ENCODE measurements at regions not wholly inside any gene's neighbourhood (a gene's known extent, or its start where the extent isn't known, plus 50 kb on each side); places are given as distances from the start of the nearest gene placed in this dataset.
A peak's percentile ranks its signal among the peaks of the same experiment; 100 is the strongest.
"Not testable (repeated sequence)": the region's sequence is repeated elsewhere in the genome, so short reads cannot be mapped to it uniquely, and the experiment has no call there.

DNA sequence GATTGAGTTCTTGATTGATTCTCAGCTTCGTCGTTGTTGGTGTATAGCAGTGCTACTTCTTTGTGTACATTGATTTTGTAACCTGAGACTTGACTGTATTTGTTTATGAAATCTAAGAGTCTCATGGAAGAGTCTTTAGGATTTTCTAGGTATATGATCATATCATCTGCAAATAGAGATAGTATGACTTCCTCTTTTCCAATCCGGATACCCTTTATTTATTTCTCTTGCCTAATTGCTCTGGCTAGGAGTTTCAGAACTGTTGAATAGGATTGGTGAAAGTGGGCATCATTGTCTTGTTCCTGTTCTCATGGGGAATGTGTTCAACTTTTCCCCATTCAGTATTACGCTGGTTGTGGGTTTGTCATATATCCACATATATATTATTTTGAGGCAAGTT, 72.3 kb upstream of the ADORA2B start:
- H3K4me1 Mint-ChIP-seq; POLR2A ChIA-PET; CTCF ChIA-PET; H3K4me3 Mint-ChIP-seq; H3K27ac Mint-ChIP-seq; DNase-seq; H3K9me3 Mint-ChIP-seq; H3K36me3 Mint-ChIP-seq (ENCODE audit: low read depth): not testable (repeated sequence)
- peaks cover 15% of the 10 kb centered on the region for H3K27me3 Mint-ChIP-seq

DNA sequence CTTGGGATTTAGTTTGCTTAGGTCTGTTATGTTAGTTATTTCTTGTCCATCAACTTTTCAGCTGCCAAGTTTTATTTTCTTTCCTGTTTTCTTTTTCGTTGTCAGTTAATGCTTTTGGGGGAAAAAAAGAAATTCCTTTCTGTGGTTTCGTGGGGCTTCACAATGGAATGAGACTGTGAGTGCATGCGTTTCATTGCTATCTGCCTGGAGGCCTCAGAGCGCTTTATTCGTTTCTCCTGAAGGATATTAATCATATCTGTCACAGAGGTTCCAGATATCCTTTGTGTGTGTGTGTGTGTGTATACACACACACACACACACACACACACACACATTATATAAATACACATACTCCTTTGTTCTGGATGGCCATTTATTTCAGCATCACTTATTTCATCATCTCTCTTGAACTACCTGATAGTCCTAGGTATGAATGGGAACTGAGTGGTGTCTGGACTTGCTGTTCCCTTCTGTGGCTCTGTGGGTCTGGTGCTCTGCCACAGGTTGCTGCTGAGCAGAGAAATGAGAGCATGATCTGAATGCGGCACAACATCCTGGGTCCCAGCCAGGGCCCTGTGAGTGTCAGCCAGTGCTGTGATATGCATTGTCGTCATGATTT, 66.9 kb upstream of the ADORA2B start:
- H3K4me3 Mint-ChIP-seq; H3K36me3 Mint-ChIP-seq (ENCODE audit: low read depth); DNase-seq; H3K4me1 Mint-ChIP-seq; POLR2A ChIA-PET; CTCF ChIA-PET; H3K9me3 Mint-ChIP-seq; H3K27ac Mint-ChIP-seq: not testable (repeated sequence)
- peaks cover 12% of the 10 kb centered on the region for H3K27me3 Mint-ChIP-seq

DNA sequence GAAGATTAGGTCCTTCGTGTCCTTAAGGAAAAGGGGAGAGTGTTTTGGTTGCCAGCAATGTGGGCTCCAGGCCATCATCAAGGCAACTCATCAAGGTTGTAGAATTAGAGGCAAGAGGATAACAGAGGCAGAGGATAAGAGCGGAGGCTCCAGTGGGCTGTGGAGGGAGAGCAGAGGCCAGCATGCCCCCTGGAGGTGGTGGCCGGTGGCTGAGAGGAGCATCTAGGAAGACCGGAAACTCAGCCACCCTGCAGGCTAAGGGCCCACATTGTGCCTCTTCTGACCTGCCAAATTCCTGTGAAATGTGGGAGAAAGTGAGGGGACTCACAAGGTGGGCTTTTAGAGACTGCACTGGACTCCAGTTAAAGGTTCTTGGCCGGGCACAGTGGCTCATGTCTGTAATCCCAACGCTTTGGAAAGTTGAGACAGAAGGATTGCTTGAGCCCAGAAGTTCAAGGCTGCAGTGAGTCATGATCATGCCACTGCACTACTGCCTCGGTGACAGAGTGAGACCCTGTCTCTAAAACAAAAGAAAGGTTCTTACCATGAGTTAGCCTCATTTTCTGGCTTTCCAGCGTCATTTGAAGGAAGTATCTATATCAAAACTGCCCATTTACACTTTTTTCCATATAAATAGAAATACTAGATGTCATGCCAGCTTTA, 62.7 kb upstream of the ADORA2B start:
- no peaks in the 10 kb centered on the region for H3K9me3 Mint-ChIP-seq
- ChIA-PET CTCF (no interaction called here), POLR2A (no interaction called here)
- peaks cover 17% of the 10 kb centered on the region for H3K4me1 Mint-ChIP-seq
- no peak overlapping the region for H3K4me3 Mint-ChIP-seq
- no peaks in the 10 kb centered on the region for H3K36me3 Mint-ChIP-seq (ENCODE audit: low read depth)
- peaks cover 3% of the 10 kb centered on the region for H3K27me3 Mint-ChIP-seq
- no peak for DNase-seq
- H3K27ac Mint-ChIP-seq = no peak overlapping the region

DNA sequence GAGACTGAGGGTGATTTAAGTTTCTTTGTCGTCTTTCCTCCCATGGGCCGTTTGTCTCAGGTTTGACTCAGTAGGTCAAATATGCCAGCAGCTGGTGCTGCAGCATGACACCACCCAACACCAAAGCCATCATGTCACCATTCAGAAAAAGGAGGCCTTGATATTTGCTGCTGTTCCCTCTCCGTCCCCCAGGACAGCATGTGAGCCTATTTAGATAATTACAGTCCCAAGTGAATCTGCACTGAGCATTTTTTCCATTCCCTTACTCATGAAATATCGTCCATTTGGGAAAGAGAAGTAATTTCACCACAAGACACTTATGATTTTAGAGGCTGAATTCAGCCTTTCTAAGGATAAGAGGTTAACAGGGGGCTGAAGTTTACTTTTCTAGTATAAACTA, 62.2 kb upstream of the ADORA2B start:
- DNase-seq = no peak
- H3K27ac Mint-ChIP-seq = no peak overlapping the region
- CTCF ChIA-PET = no interaction called here
- H3K4me1 Mint-ChIP-seq = peaks cover 20% of the 10 kb centered on the region
- H3K9me3 Mint-ChIP-seq = no peaks in the 10 kb centered on the region
- H3K27me3 Mint-ChIP-seq = peaks cover 3% of the 10 kb centered on the region
- no peaks in the 10 kb centered on the region for H3K36me3 Mint-ChIP-seq (ENCODE audit: low read depth)
- POLR2A ChIA-PET = no interaction called here
- H3K4me3 Mint-ChIP-seq = no peak overlapping the region

DNA sequence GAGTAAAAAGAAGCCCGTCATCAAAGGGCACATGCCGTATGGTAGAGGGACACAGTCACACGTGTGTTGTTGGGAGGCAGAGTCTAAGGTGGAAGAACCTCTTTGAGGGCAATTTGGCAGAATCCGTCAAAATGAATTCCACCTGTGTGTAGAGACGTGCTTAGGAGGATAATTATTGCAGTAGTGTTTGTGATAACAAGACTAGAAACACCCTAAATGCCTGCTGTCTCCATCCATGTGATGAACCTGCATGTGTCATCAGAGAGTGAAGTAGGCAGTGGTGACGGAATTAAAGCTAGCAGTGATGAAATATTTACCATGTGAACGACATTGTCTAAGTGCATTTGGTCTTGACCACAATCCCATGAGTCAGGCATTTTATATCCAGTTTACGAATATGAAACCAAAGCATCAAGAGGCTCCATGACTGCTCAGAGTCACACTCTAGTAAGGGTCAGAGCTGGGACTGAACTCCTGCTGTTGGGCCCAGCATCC, 61.3 kb upstream of the ADORA2B start:
- CTCF ChIA-PET = no interaction called here
- H3K27ac Mint-ChIP-seq = no peak overlapping the region
- peaks cover 3% of the 10 kb centered on the region for H3K27me3 Mint-ChIP-seq
- no peak for DNase-seq
- peaks cover 20% of the 10 kb centered on the region for H3K4me1 Mint-ChIP-seq
- no peaks in the 10 kb centered on the region for H3K36me3 Mint-ChIP-seq (ENCODE audit: low read depth)
- no peak overlapping the region for H3K4me3 Mint-ChIP-seq
- POLR2A ChIA-PET = no interaction called here
- H3K9me3 Mint-ChIP-seq = no peaks in the 10 kb centered on the region

DNA sequence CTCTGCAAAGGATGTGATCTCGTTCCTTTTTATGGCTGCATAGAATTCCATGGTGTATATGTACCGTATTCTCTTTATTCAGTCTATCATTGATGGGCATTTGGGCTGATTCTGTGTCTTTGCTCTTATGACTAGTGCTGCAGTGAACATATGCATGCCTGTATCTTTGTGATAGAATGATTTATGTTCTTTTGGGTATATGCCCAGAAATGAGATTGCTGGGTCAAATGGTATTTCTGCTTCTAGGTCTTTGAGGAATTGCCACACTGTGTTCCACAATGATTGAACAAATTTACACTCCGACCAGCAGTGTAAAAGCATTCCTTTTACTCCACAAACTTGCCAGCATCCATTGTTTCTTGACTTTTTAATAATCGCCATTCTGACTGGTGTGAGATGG, 60.2 kb upstream of the ADORA2B start:
- POLR2A ChIA-PET = no interaction called here
- Mint-ChIP-seq H3K27ac (no peak overlapping the region), H3K9me3 (no peaks in the 10 kb centered on the region), H3K4me1 (peaks cover 20% of the 10 kb centered on the region), H3K36me3 (ENCODE audit: low read depth) (no peaks in the 10 kb centered on the region), H3K27me3 (peaks cover 3% of the 10 kb centered on the region), H3K4me3 (no peak overlapping the region)
- no peak for DNase-seq
- CTCF ChIA-PET = no interaction called here

DNA sequence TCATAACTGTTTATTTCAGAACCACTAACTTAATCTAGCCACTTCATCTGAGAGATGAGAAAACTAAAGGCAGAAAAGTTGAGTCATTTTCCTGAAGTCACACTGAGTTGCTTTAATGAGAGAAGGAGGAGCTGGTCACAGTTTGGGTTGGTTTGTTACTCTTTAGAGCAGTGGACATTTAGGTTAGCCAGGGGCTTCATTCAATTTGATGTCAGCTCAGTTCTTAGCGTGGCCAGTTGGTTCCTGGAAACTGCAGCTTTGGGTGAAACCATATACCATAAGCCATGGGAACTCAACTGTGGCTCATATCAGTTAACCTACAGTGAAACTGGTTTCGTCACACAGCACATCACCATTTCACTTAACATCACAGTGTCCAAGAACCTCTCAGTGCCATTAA, 59.2 kb upstream of the ADORA2B start:
- H3K4me3 Mint-ChIP-seq = no peak overlapping the region
- CTCF ChIA-PET = interaction anchor here (0.6 to 0.8 kb wide), 3 partner anchors 28 to 647 kb away, joined by 3 read pairs; no protein-coding TSS in a partner anchor
- no peaks in the 10 kb centered on the region for H3K36me3 Mint-ChIP-seq (ENCODE audit: low read depth)
- H3K27ac Mint-ChIP-seq = no peak overlapping the region
- DNase-seq = no peak
- H3K9me3 Mint-ChIP-seq = no peaks in the 10 kb centered on the region
- POLR2A ChIA-PET = no interaction called here
- peaks cover 3% of the 10 kb centered on the region for H3K27me3 Mint-ChIP-seq
- peaks cover 20% of the 10 kb centered on the region for H3K4me1 Mint-ChIP-seq

DNA sequence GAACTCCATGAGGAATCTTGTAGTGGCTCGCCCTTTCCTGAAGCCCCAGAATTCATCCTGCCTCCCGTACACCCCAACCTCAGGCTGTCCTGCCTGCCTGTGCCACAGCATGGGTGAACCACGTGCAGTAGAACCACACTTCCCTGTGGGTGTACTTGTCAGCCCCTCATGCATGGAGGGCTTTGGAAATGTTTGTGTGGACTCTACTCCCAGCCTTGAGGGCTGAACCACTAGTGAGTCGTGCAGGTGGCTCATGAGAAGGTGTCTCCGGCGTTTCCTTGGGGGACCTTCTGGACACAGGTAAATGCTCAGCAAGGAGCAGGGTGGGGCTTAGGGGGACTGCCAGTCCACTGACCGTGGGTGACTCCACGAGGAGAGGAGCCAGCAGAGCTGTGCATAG, 58.7 kb upstream of the ADORA2B start:
- H3K4me1 Mint-ChIP-seq = peaks cover 20% of the 10 kb centered on the region
- no peak overlapping the region for H3K4me3 Mint-ChIP-seq
- POLR2A ChIA-PET = no interaction called here
- DNase-seq = no peak
- peaks cover 3% of the 10 kb centered on the region for H3K27me3 Mint-ChIP-seq
- H3K27ac Mint-ChIP-seq = peak overlapping the region; percentile 87
- CTCF ChIA-PET = interaction anchor here (0.6 kb wide), 1 partner anchor 646 kb away, joined by 3 read pairs; no protein-coding TSS in a partner anchor
- H3K9me3 Mint-ChIP-seq = no peaks in the 10 kb centered on the region
- no peaks in the 10 kb centered on the region for H3K36me3 Mint-ChIP-seq (ENCODE audit: low read depth)

DNA sequence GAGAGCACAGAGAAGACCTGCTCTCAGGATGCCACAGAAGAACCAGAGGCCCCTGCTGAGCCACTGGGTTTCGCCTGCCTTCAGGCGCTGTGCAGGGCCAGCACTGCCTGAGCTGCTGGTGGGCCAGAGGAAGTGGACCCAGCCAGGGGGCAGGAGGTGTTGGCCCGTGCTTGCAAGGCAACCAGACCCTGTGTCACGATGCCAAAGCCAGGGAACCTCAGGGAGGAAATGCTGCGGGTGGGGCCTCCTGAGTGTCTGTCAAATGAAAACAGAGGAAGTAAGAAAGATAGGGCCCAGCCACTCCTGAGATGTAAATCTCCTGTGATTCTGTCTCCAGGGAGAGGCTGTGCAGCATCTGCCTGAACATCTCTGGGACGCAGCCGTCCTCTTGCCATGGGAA, 58.1 kb upstream of the ADORA2B start:
- Mint-ChIP-seq H3K4me1 (peaks cover 20% of the 10 kb centered on the region), H3K9me3 (no peaks in the 10 kb centered on the region), H3K4me3 (no peak overlapping the region), H3K36me3 (ENCODE audit: low read depth) (no peaks in the 10 kb centered on the region), H3K27ac (peak overlapping the region; percentile 87), H3K27me3 (peaks cover 3% of the 10 kb centered on the region)
- ChIA-PET POLR2A (no interaction called here), CTCF (no interaction called here)
- peak; percentile 29 for DNase-seq

DNA sequence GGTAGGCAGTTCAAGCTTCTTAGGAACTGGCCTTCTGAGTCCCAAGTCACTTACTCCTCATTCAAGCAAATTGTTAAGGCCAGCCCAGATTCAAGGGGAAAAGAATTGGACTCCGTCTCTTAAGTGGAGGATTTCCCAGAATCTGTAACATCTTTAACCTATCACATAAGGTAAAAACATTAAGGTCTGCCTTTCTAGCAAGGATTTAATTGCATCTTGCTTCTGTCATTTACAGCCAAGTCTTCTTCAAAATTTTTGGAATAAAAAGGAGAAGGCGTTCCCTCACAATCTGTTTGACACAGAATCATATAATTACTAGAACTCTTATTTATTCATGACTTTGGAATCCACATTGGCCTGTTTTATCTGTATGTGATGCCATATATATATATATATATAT, 56.5 kb upstream of the ADORA2B start:
- H3K9me3 Mint-ChIP-seq = no peaks in the 10 kb centered on the region
- no peaks in the 10 kb centered on the region for H3K36me3 Mint-ChIP-seq (ENCODE audit: low read depth)
- peaks cover 20% of the 10 kb centered on the region for H3K4me1 Mint-ChIP-seq
- H3K27me3 Mint-ChIP-seq = peaks cover under 1% of the 10 kb centered on the region
- POLR2A ChIA-PET = interaction anchor here (0.6 kb wide), 1 partner anchor 79 kb away, joined by 4 read pairs; no protein-coding TSS in a partner anchor
- H3K4me3 Mint-ChIP-seq = no peak overlapping the region
- CTCF ChIA-PET = no interaction called here
- no peak overlapping the region for H3K27ac Mint-ChIP-seq
- DNase-seq = no peak

DNA sequence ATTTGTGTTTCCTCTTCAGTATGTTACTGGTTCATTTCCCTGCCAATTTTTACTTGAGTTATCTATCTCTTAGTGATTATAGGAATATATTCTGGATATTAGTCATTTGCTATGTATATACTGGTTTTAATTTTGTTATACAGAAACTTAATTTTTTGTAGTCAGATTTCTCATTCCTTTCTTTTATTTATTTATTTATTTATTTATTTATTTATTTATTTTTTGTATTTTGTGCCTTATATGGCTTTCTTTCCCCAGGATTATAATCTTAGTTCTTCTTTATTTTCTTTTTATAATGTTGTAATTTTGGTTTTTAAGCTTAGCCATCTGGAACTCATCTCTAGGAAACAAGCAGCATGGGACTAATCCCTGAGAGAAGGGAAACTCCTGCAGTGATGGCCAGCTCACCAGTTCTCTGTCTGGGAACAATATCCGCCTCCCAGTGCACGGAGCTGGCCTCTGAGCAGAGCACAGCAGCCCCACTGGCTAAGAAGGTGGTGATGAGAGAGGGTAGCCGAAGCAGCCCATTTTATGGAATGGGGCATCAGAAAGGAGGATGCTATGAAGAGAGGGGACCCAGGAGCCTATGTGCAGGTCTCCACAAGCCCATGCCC, 54.5 kb upstream of the ADORA2B start:
- peaks cover 20% of the 10 kb centered on the region for H3K4me1 Mint-ChIP-seq
- ChIA-PET CTCF (interaction anchor here (1.1 kb wide), 1 partner anchor 30 kb away, joined by 3 read pairs; no protein-coding TSS in a partner anchor), POLR2A (no interaction called here)
- no peaks in the 10 kb centered on the region for H3K36me3 Mint-ChIP-seq (ENCODE audit: low read depth)
- no peak overlapping the region for H3K27ac Mint-ChIP-seq
- H3K27me3 Mint-ChIP-seq = no peaks in the 10 kb centered on the region
- H3K4me3 Mint-ChIP-seq = no peak overlapping the region
- no peaks in the 10 kb centered on the region for H3K9me3 Mint-ChIP-seq
- DNase-seq = no peak

DNA sequence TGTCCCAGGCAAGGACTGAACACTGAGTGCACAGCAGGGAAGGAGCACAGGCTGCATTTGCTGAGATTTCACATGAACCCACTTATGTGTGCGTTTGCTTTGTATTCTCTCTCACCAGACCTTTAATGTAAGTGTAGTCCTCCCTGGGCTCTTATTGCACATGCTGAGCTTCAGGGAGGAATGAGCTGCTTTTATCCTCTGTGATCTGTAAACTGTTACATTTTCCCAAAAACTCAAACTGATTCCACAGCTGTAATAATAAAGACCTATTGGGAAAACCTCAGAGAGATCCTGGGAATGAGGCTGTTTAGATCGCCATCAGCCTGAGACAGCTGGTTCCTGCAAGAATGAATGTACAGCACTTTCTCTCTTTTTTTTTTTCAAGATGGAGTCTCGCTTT, 53.6 kb upstream of the ADORA2B start:
- Mint-ChIP-seq H3K9me3 (no peaks in the 10 kb centered on the region), H3K36me3 (ENCODE audit: low read depth) (no peaks in the 10 kb centered on the region), H3K4me3 (no peak overlapping the region), H3K4me1 (peaks cover 12% of the 10 kb centered on the region), H3K27me3 (no peaks in the 10 kb centered on the region), H3K27ac (no peak overlapping the region)
- CTCF ChIA-PET = interaction anchor here (0.6 to 1.1 kb wide), 2 partner anchors 24 to 418 kb away, joined by 3 to 4 read pairs; no protein-coding TSS in a partner anchor
- POLR2A ChIA-PET = no interaction called here
- no peak for DNase-seq

DNA sequence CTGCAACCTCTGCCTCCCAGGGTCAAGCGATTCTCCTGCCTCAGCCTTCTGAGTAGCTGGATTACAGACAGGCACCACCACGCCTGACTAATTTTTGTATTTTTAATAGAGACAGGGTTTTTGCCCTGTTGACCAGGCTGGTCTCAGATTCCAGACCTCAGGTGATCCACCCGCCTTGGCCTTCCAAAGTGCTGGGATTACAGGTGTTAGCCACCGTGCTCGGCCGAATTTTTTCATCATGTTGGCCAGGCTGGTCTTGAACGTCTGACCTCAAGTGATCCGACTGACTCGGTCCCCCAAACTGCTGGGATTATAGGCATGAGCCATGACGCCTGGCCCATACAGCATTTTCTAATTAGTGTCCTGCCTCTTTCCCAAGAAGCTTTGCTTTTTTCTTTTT, 52.7 kb upstream of the ADORA2B start:
- CTCF ChIA-PET = interaction anchor here (1.1 kb wide), 1 partner anchor 23 kb away, joined by 3 read pairs; no protein-coding TSS in a partner anchor
- Mint-ChIP-seq H3K4me1 (peaks cover 9% of the 10 kb centered on the region), H3K27ac (no peak overlapping the region), H3K9me3 (no peaks in the 10 kb centered on the region), H3K4me3 (no peak overlapping the region), H3K36me3 (ENCODE audit: low read depth) (no peaks in the 10 kb centered on the region), H3K27me3 (no peaks in the 10 kb centered on the region)
- POLR2A ChIA-PET = no interaction called here
- DNase-seq = no peak
